SK-N-SH treated with all-trans-retinoic acid at 6 μM for 48 hours (cell line): ENCODE measurements at regions not wholly inside any gene's neighbourhood (a gene's known extent, or its start where the extent isn't known, plus 50 kb on each side); places are given as distances from the start of the nearest gene placed in this dataset.

Experiments
- ATAC-seq: fragments of 200-7000 bp; cut with Tn5 transposase; 3 replicates; pipeline ENCODE4 v1.9.1; 2020; ENCODE audit warnings: mild to moderate bottlenecking, moderate library complexity
- BACH2 ChIP-seq: fragments of 250-450 bp; sonication (Bioruptor Pico); IDR thresholded peaks from 2 replicates; pipeline ENCODE4 v1.9.0; 2021; ENCODE audit warnings: mild to moderate bottlenecking, borderline replicate concordance
- CSDC2 ChIP-seq: fragments of 250-450 bp; sonication (Bioruptor Pico); IDR thresholded peaks from 2 replicates; pipeline ENCODE4 v1.5.0; 2020; ENCODE audit warnings: mild to moderate bottlenecking, moderate library complexity
- ESRRG ChIP-seq: fragments of 250-450 bp; sonication (Bioruptor Pico); IDR thresholded peaks from 2 replicates; pipeline ENCODE4 v1.6.1; 2021; ENCODE audit warnings: mild to moderate bottlenecking
- OSR1 ChIP-seq: fragments of 250-450 bp; sonication (Bioruptor Pico); IDR thresholded peaks from 2 replicates; pipeline ENCODE4 v1.8.0; 2022; ENCODE audit warnings: moderate library complexity, mild to moderate bottlenecking, inconsistent platforms
- POU6F1 ChIP-seq: fragments of 250-450 bp; sonication (Bioruptor Pico); IDR thresholded peaks from 2 replicates; pipeline ENCODE4 v1.8.0; 2021; ENCODE audit warnings: low read depth, mild to moderate bottlenecking, moderate library complexity, borderline replicate concordance
- PPARA ChIP-seq: fragments of 250-450 bp; sonication (Bioruptor Pico); IDR thresholded peaks from 2 replicates; pipeline ENCODE4 v1.5.0; 2020; ENCODE audit warnings: mild to moderate bottlenecking, borderline replicate concordance
- RARB ChIP-seq: fragments of 250-450 bp; sonication (Bioruptor Pico); IDR thresholded peaks from 2 replicates; pipeline ENCODE4 v1.8.0; 2021; ENCODE audit warnings: mild to moderate bottlenecking, moderate library complexity
- TCF4 ChIP-seq: fragments of 250-450 bp; sonication (Bioruptor Pico); IDR thresholded peaks from 2 replicates; pipeline ENCODE4 v1.8.0; 2021; ENCODE audit warnings: mild to moderate bottlenecking, moderate library complexity, borderline replicate concordance
- TOX ChIP-seq: fragments of 250-450 bp; sonication (Bioruptor Pico); IDR thresholded peaks from 2 replicates; pipeline ENCODE4 v1.8.0; 2021; ENCODE audit warnings: mild to moderate bottlenecking, moderate library complexity, borderline replicate concordance
- ZC3H10 ChIP-seq: fragments of 250-450 bp; sonication (Bioruptor Pico); IDR thresholded peaks from 2 replicates; pipeline ENCODE4 v1.5.1; 2021; ENCODE audit warnings: mild to moderate bottlenecking, moderate library complexity
- ZFP3 ChIP-seq: fragments of 250-450 bp; sonication (Bioruptor Pico); IDR thresholded peaks from 2 replicates; pipeline ENCODE4 v1.5.0; 2020; ENCODE audit warnings: mild to moderate bottlenecking, moderate library complexity
- ZFP30 ChIP-seq: fragments of 450-650 bp; formaldehyde crosslinking; IDR thresholded peaks from 2 replicates; pipeline ENCODE4 v1.5.0; 2022; ENCODE audit warnings: mild to moderate bottlenecking, moderate library complexity
- ZNF565 ChIP-seq: fragments of 450-650 bp; formaldehyde crosslinking; conservative IDR thresholded peaks from 2 replicates; pipeline ENCODE4 v1.5.0; 2020; ENCODE audit warnings: low read depth, mild to moderate bottlenecking, moderate library complexity
- ZNF70 ChIP-seq: fragments of 450-650 bp; formaldehyde crosslinking; IDR thresholded peaks from 2 replicates; pipeline ENCODE4 v1.5.0; 2020; ENCODE audit warnings: mild to moderate bottlenecking, moderate library complexity
- ZNF8 ChIP-seq: fragments of 450-650 bp; formaldehyde crosslinking; IDR thresholded peaks from 2 replicates; pipeline ENCODE4 v1.5.0; 2020; ENCODE audit warnings: mild to moderate bottlenecking, moderate library complexity
- TF ChIP-seq, protein P1 (sequence below): fragments of 250-450 bp; sonication (Bioruptor Pico); IDR thresholded peaks from 2 replicates; pipeline ENCODE4 v1.5.0; 2020; ENCODE audit warnings: mild to moderate bottlenecking, moderate library complexity
- TF ChIP-seq, protein P2 (sequence below): fragments of 250-450 bp; sonication (Bioruptor Pico); IDR thresholded peaks from 2 replicates; pipeline ENCODE4 v1.5.1; 2020; ENCODE audit warnings: low read depth, mild to moderate bottlenecking, moderate library complexity
- TF ChIP-seq, protein P3 (sequence below): fragments of 250-450 bp; sonication (Bioruptor Pico); IDR thresholded peaks from 2 replicates; pipeline ENCODE4 v1.5.1; 2021; ENCODE audit warnings: mild to moderate bottlenecking, moderate library complexity

- TF ChIP-seq POU6F1 (CRISPR knock-in tag) (no peak), TOX (CRISPR knock-in tag) (no peak), ZFP3 (CRISPR knock-in tag) (no peak), ESRRG (no peak), ZNF70 (CRISPR knock-in tag) (no peak), ZNF8 (no peak), TCF4 (CRISPR knock-in tag) (no peak), OSR1 (CRISPR knock-in tag) (no peak), ZNF565 (CRISPR knock-in tag) (no peak), CSDC2 (no peak), PPARA (no peak), ZFP30 (CRISPR knock-in tag) (no peak)
- TF ChIP-seq, protein P1, sequence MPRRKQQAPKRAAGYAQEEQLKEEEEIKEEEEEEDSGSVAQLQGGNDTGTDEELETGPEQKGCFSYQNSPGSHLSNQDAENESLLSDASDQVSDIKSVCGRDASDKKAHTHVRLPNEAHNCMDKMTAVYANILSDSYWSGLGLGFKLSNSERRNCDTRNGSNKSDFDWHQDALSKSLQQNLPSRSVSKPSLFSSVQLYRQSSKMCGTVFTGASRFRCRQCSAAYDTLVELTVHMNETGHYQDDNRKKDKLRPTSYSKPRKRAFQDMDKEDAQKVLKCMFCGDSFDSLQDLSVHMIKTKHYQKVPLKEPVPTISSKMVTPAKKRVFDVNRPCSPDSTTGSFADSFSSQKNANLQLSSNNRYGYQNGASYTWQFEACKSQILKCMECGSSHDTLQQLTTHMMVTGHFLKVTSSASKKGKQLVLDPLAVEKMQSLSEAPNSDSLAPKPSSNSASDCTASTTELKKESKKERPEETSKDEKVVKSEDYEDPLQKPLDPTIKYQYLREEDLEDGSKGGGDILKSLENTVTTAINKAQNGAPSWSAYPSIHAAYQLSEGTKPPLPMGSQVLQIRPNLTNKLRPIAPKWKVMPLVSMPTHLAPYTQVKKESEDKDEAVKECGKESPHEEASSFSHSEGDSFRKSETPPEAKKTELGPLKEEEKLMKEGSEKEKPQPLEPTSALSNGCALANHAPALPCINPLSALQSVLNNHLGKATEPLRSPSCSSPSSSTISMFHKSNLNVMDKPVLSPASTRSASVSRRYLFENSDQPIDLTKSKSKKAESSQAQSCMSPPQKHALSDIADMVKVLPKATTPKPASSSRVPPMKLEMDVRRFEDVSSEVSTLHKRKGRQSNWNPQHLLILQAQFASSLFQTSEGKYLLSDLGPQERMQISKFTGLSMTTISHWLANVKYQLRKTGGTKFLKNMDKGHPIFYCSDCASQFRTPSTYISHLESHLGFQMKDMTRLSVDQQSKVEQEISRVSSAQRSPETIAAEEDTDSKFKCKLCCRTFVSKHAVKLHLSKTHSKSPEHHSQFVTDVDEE (CRISPR knock-in tag): no peak
- TF ChIP-seq, protein P2, sequence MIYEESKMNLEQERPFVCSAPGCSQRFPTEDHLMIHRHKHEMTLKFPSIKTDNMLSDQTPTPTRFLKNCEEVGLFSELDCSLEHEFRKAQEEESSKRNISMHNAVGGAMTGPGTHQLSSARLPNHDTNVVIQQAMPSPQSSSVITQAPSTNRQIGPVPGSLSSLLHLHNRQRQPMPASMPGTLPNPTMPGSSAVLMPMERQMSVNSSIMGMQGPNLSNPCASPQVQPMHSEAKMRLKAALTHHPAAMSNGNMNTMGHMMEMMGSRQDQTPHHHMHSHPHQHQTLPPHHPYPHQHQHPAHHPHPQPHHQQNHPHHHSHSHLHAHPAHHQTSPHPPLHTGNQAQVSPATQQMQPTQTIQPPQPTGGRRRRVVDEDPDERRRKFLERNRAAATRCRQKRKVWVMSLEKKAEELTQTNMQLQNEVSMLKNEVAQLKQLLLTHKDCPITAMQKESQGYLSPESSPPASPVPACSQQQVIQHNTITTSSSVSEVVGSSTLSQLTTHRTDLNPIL (CRISPR knock-in tag): no peak
- ATAC-seq: no peak
Observed at GRCh38 chr9:4425319-4426045, 64.8 kb upstream of the SLC1A1 start.

DNA sequence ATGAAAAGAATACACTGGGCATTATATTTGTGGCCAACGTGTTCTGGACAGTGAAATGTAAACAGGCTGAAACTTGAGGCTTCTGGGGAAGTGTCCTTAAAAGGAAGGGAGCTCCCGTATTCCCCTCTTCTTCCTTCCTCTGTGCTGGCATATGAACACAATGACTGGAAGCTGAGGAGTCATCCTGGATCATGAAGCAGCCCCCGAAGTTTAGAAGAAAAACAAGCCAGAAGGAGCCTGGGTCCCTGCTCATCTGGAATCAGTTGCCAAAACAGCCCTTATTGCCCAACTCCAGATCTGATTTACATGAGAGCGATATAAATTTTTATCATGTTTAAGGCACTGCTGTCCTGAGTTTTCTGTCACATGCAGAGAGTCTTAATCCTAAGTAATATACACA, 65.4 kb upstream of the SLC1A1 start:
- no peak for ATAC-seq

More for the DNA sequence above, 65.4 kb upstream of the SLC1A1 start:
- TF ChIP-seq, protein P3, sequence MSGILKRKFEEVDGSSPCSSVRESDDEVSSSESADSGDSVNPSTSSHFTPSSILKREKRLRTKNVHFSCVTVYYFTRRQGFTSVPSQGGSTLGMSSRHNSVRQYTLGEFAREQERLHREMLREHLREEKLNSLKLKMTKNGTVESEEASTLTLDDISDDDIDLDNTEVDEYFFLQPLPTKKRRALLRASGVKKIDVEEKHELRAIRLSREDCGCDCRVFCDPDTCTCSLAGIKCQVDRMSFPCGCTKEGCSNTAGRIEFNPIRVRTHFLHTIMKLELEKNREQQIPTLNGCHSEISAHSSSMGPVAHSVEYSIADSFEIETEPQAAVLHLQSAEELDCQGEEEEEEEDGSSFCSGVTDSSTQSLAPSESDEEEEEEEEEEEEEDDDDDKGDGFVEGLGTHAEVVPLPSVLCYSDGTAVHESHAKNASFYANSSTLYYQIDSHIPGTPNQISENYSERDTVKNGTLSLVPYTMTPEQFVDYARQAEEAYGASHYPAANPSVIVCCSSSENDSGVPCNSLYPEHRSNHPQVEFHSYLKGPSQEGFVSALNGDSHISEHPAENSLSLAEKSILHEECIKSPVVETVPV (CRISPR knock-in tag): no peak
- TF ChIP-seq OSR1 (CRISPR knock-in tag) (no peak), TCF4 (CRISPR knock-in tag) (no peak), ZNF565 (CRISPR knock-in tag) (no peak), BACH2 (CRISPR knock-in tag) (no peak), CSDC2 (no peak), ZC3H10 (CRISPR knock-in tag) (no peak), RARB (no peak), ZNF70 (CRISPR knock-in tag) (no peak), ZFP3 (CRISPR knock-in tag) (no peak)
- TF ChIP-seq, protein P1 (CRISPR knock-in tag): no peak
